Renal cortex interstitium (tissue), 11 donors: ENCODE measurements at regions not wholly inside any gene's neighbourhood (a gene's known extent, or its start where the extent isn't known, plus 50 kb on each side); places are given as distances from the start of the nearest gene placed in this dataset.
A peak's percentile ranks its signal among the peaks of the same experiment; 100 is the strongest.
"Not testable (repeated sequence)": the region's sequence is repeated elsewhere in the genome, so short reads cannot be mapped to it uniquely, and the experiment has no call there.

Experiments used
- DNase-seq, 11 donors: peaks; one replicate each; pipeline ENCODE4 v3.0.0-alpha.2; 2013; ENCODE audit warnings: low read depth in 9 of 11, low spot score in 4 of 11; ENCODE audit errors: extremely low read depth in 1 of 11

DNA sequence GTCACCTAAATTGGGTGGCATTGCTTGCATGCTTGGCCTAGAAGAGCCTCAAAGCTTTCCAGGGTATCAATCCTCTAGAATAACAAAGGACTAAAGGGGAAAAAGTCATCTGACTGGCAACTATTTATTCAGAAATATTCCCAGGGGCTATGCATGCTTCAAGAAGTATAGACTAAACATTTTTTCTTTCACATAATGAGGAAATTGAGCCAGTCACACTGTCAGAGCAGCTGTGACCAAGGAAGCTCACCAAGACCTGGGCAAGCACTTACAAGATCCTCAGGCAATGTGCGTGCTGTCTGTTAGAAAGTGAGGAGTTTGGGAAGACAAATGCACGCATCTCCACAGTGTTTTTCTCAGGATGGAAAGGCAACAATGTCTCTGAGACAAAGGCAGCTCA is 747.2 kb downstream of the DIAPH3 start:
- DNase-seq = no peak

DNA sequence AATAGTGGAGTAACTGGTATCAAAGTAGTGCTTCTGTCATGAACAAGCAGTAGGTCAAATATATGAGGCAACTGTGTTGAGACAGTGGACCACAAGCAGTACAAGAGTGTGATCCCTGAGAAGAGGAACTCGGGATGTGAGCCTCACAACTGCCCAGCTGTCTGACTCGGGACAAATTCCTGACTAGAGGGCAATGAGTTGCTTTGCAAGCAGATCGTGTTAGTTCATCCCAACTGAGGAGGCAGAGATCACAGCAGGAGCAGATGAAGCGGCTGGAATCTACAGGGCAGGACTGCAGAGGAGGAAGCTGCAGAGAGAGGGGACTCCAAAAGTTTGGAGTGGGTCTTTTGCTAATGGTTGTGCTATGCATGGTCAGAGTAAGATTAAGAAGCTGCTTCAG is 741.1 kb downstream of the DIAPH3 start:
- DNase-seq = no peak

DNA sequence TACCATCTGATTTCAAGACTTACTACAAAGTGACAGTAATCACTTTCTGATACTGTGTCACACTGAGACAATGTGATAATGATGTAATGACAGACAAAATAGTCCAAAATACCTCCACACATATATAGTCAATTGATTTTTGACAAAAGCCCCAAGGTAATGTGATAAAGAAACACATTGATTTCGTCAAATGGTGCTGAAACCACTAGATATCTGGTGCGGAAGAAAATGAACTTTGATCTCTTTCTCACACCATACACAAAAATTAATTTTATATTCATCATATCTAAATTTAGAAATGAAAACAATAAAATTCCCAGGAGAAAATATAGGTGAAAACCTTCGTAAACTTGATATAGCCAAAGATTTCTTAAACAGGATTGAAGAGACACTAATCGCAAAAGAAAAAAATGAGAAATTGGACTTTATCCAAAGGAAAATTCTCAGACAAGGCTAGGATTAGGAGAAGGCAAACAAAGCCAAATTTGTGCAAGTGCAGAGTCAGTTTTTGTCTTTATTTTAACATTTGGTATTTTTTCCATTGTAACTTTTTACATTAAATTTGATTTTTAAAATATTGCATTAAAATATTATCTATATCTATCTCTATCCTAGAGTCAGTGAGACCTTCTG is 739.9 kb downstream of the DIAPH3 start:
- no peak for DNase-seq

DNA sequence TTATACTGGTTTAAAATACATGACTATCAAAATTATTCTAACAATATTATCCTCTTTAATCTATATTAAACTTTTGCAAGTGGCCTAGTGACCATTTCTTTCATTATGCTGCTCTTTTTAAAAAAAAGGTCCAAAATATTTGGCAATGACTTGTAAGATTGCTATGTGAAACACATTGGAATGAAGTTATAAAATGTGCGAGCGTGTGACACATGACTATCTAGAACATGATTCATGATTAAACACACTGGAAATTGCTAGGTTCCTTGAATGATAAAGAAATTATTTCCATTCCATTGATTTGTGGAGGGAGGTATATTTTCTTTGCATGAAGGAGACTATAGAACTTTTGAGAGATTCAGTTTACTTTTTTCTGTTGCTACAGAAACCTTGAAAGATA is 739.1 kb downstream of the DIAPH3 start:
- DNase-seq = no peak

GRCh38 chr13:59425211-59425741 is 738.5 kb downstream of the DIAPH3 start:
- DNase-seq = no peak

DNA sequence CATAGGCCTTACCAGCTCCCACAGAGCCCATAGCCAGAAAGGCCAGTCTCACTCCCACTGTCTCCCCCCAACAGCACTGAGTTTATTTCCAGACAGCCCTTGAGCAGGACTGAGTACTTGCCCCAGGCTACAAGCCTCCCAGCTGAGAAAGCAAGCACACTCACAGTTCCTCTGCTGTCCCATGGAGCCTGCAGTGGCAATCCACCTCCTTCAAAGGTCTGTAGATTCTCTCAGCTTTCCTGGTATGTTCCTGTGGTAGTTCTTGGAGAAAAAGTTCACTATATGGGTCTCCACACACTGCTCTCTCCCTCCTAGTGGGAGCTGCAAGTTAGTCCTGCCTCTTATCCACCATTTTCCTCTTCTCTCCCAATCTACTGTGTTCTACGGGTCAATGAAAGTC is 728.7 kb downstream of the DIAPH3 start:
- DNase-seq = no peak

- DNase-seq = peak in 1 of 11 donors; percentile 6
These were observed 726.0 kb downstream of the DIAPH3 start for GRCh38 chr13:59437544-59438301.

GRCh38 chr13:59439776-59440428 is 723.8 kb downstream of the DIAPH3 start:
- no peak for DNase-seq

- not testable (repeated sequence) for DNase-seq
These were observed 722.7 kb downstream of the DIAPH3 start for GRCh38 chr13:59441068-59441467.

- DNase-seq = no peak
These were observed 722.0 kb downstream of the DIAPH3 start for GRCh38 chr13:59441596-59442280.

- DNase-seq = no peak
These were observed 721.3 kb downstream of the DIAPH3 start for GRCh38 chr13:59442461-59442860.

DNA sequence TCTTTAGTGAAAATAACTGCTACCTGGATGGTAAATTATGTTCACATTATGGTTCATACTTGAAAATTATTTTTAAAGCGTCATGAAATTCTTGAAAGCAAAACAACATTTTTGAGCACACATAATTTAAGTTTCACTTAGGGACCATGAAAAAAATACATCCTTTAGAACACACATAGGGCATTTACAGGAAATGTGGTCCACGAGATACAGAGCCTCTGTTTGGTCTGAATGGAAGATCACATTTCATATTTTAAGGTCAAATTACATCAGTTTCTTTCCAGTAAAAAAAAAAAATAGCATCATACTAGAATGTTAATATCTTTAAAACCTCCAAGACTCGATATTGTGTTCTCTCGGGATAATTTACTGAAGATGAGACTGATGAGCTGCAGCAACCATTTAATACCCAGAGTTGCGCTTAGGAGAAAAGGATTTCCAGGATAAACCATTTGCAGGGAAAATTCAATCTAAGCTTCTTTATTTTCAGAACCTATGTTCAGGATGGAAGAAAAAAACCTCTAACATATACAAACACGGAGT is 720.7 kb downstream of the DIAPH3 start:
- DNase-seq = no peak

- no peak for DNase-seq
These were observed 719.4 kb downstream of the DIAPH3 start for GRCh38 chr13:59444210-59444857.

DNA sequence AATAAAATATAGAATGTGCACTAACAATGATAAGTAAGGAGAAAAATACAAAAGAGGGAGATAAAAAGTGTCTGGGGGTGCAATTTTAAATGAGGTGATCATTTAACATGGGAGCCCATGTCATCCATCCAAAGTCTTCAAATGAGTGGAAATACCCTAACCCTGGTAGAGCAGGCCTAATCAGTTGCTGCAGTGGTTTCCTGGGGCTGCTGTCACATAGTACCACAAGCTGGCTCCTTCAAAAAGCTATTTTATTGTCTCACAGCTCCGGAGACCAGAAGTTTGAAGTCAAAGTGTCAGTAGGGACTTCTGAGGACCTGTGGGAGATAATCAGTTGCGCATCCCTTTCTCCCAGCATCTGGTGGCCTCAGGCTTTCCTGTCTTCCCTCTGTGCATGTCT is 717.9 kb downstream of the DIAPH3 start:
- no peak for DNase-seq

GRCh38 chr13:59446391-59446790 is 717.3 kb downstream of the DIAPH3 start:
- DNase-seq = no peak

DNA sequence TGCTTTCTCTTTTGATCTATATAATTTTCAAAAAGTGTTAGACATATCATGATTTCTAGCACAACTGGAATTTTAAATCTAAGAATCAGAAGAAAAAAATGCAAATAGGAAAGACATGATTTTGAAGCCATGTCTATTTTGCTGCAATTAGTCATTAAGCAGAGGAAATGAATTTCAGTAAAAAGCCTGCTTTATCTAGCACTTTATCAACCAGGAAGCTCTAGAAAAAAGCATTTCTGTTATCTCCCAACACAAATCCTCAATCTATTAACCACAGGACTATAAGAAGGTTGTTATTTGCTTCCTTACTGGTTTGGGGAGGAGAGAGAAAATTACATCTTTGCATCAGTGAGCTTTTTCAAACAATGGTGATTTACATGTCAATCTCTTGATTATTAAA is 716.7 kb downstream of the DIAPH3 start:
- DNase-seq = no peak

DNA sequence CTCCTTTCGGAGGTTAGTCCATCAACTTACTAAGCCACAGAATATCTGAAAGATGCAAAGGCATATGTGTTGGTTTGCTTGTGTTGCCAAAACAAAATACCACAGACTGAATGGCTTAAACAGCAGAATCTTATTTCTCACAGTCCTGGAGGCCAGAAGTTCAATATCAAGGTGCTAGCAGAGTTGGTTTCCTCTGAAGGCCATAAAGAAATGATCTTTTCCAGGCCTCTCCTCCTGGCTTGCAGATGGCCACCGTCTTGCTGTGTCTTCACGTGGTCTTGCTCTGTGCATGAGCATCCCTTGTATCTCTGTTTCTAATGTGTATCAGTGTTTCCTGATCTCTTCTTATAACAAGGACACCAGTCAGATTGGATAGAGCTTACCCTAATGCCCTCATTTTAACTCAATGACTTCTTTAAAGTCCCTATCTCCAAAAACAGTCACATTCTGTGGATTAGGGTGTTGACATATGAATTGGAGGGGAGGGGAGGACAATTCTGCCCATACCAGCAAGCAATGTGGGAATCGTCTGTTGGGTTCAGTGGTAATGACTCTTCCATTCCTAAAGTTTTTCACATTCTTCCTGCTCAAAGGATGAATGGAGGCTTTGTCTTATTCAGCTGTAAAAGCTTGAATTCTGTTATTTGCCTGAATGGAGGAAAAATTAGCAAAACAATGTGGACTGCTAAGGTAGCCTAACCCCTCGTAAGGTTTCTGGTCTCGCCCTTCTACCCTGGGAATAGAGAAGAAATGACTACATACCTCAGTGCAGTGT is 715.7 kb downstream of the DIAPH3 start:
- DNase-seq = no peak

- no peak for DNase-seq
These were observed 714.0 kb downstream of the DIAPH3 start for GRCh38 chr13:59449750-59450149.
